BE2C (cell line): ENCODE measurements at regions not wholly inside any gene's neighbourhood (a gene's known extent, or its start where the extent isn't known, plus 50 kb on each side); places are given as distances from the start of the nearest gene placed in this dataset.

Source experiments
- DNase-seq: peaks from one replicate; pipeline ENCODE4 v3.0.0-alpha.2; 2020
- H3K27me3 ChIP-seq: fragments of 250-450 bp; sonication (Bioruptor Pico); 2 replicates; pipeline ENCODE4 v1.5.1; 2020; ENCODE audit warnings: mild to moderate bottlenecking
- H3K36me3 ChIP-seq: fragments of 250-450 bp; sonication (Bioruptor Pico); 2 replicates; pipeline ENCODE4 v1.5.1; 2020; ENCODE audit warnings: mild to moderate bottlenecking
- H3K4me1 ChIP-seq: fragments of 250-450 bp; sonication (Bioruptor Pico); 2 replicates; pipeline ENCODE4 v1.5.1; 2020
- H3K4me3 ChIP-seq: 2 replicates; pipeline ENCODE4 v1.5.1; 2011; ENCODE audit warnings: low read depth, low read length
- H3K9me3 ChIP-seq: fragments of 250-450 bp; sonication (Bioruptor Pico); 2 replicates; pipeline ENCODE4 v1.5.1; 2020
- CTCF ChIP-seq: IDR thresholded peaks from 2 replicates; pipeline ENCODE4 v1.5.1; 2012; ENCODE audit warnings: mild to moderate bottlenecking, low read depth, low read length

GRCh38 chr11:10641912-10642697, 51.5 kb downstream of the IRAG1 start:
- Histone ChIP-seq H3K9me3 (no peaks in the 10 kb centered on the region), H3K4me3 (no peak overlapping the region), H3K27me3 (no peaks in the 10 kb centered on the region), H3K4me1 (no peaks in the 10 kb centered on the region), H3K36me3 (no peaks in the 10 kb centered on the region)
- no peak for DNase-seq
- no peak for TF ChIP-seq CTCF

- Histone ChIP-seq H3K27me3 (no peaks in the 10 kb centered on the region), H3K4me1 (no peaks in the 10 kb centered on the region), H3K36me3 (no peaks in the 10 kb centered on the region), H3K4me3 (no peak overlapping the region), H3K9me3 (no peaks in the 10 kb centered on the region)
- no peak for TF ChIP-seq CTCF
- no peak for DNase-seq
Measured at GRCh38 chr11:10641177-10641911, 52.2 kb downstream of the IRAG1 start.

DNA sequence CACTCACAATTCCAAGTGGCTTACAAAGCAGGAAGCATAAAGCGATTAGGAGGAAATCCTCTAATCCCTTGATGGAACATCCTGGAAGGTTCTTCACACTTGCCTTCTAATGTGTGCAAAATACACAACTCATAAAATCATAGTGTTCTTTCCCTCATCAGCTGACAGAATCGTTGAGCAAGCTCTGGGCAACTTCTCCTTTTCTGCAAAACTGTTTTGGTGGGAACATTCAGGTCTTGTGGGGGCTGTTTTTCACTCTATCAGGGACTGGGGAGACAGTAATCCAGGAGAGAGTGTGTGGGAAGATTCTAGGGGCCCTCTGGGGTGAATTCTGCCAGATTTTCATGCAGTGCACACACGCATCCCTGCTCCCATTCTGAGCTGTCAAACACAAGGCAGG, 53.2 kb downstream of the IRAG1 start:
- no peak for DNase-seq
- Histone ChIP-seq H3K9me3 (no peaks in the 10 kb centered on the region), H3K27me3 (no peaks in the 10 kb centered on the region), H3K4me1 (no peaks in the 10 kb centered on the region), H3K36me3 (no peaks in the 10 kb centered on the region), H3K4me3 (no peak overlapping the region)
- no peak for TF ChIP-seq CTCF

GRCh38 chr11:10639350-10639749, 54.2 kb downstream of the IRAG1 start:
- TF ChIP-seq CTCF, result no peak

GRCh38 chr11:10638316-10638925, 55.1 kb downstream of the IRAG1 start:
- H3K4me3 ChIP-seq, result no peak overlapping the region
- no peaks in the 10 kb centered on the region for H3K36me3 ChIP-seq
- no peaks in the 10 kb centered on the region for H3K4me1 ChIP-seq
- no peaks in the 10 kb centered on the region for H3K27me3 ChIP-seq
- H3K9me3 ChIP-seq, result no peaks in the 10 kb centered on the region
- DNase-seq, result no peak
- no peak for TF ChIP-seq CTCF

More at GRCh38 chr11:10639350-10639749, 54.2 kb downstream of the IRAG1 start:
- DNase-seq, result no peak
- Histone ChIP-seq H3K36me3 (no peaks in the 10 kb centered on the region), H3K4me1 (no peaks in the 10 kb centered on the region), H3K27me3 (no peaks in the 10 kb centered on the region), H3K4me3 (no peak overlapping the region), H3K9me3 (no peaks in the 10 kb centered on the region)
